ENCODE measurements at regions not wholly inside any gene's neighbourhood (a gene's known extent, or its start where the extent isn't known, plus 50 kb on each side); places are given as distances from the start of the nearest gene placed in this dataset.
"Not testable (repeated sequence)": the region's sequence is repeated elsewhere in the genome, so short reads cannot be mapped to it uniquely, and the experiment has no call there.

GRCh38 chr10:123391275-123392028 lies 237.2 kb downstream of the BUB3 start:
- no peak for DNase-seq
- intact Hi-C loops (cut with DNase I): no loop called here
- Histone ChIP-seq H3K27me3 (no peaks in the 10 kb centered on the region), H3K4me1 (no peaks in the 10 kb centered on the region), H3K36me3 (no peaks in the 10 kb centered on the region), H3K9me3 (peaks cover 0 to 4% (median 0%) of the 10 kb centered on the region in 12 donors), H3K4me3 (no peak overlapping the region), H3K27ac (no peak overlapping the region)
- no peak for ATAC-seq
- TF ChIP-seq POLR2A (IDR thresholded peaks at IDR 0.05): no peak
- TF ChIP-seq CTCF (IDR thresholded peaks at IDR 0.05): no peak
- 59 to 68% (median 61%) methylated on average over 13 to 15 of the region's 15 CpGs for WGBS, 4 donors

- ATAC-seq (no peak), DNase-seq (peak in 1 of 5 donors; percentile 10)
- H3K27me3 ChIP-seq: no peaks in the 10 kb centered on the region
- WGBS, 4 donors: 73 to 81% (median 77%) methylated on average over 6 of the region's 6 CpGs
- intact Hi-C loops (cut with DNase I): no loop called here
- H3K27ac ChIP-seq: no peak overlapping the region
- no peaks in the 10 kb centered on the region for H3K9me3 ChIP-seq
- TF ChIP-seq POLR2A (IDR thresholded peaks at IDR 0.05) (no peak), CTCF (IDR thresholded peaks at IDR 0.05) (no peak)
- no peaks in the 10 kb centered on the region for H3K36me3 ChIP-seq
- H3K4me1 ChIP-seq: no peaks in the 10 kb centered on the region
- no peak overlapping the region for H3K4me3 ChIP-seq
Observed at GRCh38 chr10:123392182-123392963, 238.2 kb downstream of the BUB3 start.

DNA sequence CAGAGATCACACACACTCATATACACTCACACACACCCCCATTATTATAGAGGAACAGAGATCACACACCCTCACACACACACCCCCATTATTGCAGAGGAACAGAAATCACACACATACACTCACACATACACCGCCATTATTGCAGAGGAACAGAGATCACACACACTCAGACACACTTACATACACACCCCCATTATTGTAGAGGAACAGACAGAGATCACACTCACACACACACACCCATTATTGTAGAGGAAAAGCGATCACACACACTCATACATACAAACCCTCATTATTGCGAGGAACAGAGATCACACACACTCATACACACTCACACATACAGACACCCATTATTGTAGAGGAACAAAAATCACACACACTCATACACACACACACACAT lies 239.0 kb downstream of the BUB3 start:
- WGBS, 4 donors: 94 to 96% (median 95%) methylated on average over 3 of the region's 3 CpGs
- TF ChIP-seq CTCF (IDR thresholded peaks at IDR 0.05) (no peak), POLR2A (IDR thresholded peaks at IDR 0.05) (no peak)
- no peak overlapping the region for H3K4me3 ChIP-seq
- no peaks in the 10 kb centered on the region for H3K27me3 ChIP-seq
- no peak for ATAC-seq
- H3K9me3 ChIP-seq: no peaks in the 10 kb centered on the region
- no peak overlapping the region for H3K27ac ChIP-seq
- intact Hi-C loops (cut with DNase I): no loop called here
- no peaks in the 10 kb centered on the region for H3K4me1 ChIP-seq
- no peak for DNase-seq
- no peaks in the 10 kb centered on the region for H3K36me3 ChIP-seq

- no peak overlapping the region for H3K27ac ChIP-seq
- H3K36me3 ChIP-seq: no peaks in the 10 kb centered on the region
- H3K27me3 ChIP-seq: no peaks in the 10 kb centered on the region
- WGBS, 4 donors: 45 to 67% (median 52%) methylated on average over 1 of the region's 1 CpG
- intact Hi-C loops (cut with DNase I): no loop called here
- ATAC-seq (no peak), DNase-seq (no peak)
- TF ChIP-seq CTCF (IDR thresholded peaks at IDR 0.05): no peak
- TF ChIP-seq POLR2A (IDR thresholded peaks at IDR 0.05): no peak
- peaks cover 0 to 7% (median 0%) of the 10 kb centered on the region in 12 donors for H3K9me3 ChIP-seq
- no peaks in the 10 kb centered on the region for H3K4me1 ChIP-seq
- H3K4me3 ChIP-seq: no peak overlapping the region
Observed at GRCh38 chr10:123394382-123394781, 240.2 kb downstream of the BUB3 start.

DNA sequence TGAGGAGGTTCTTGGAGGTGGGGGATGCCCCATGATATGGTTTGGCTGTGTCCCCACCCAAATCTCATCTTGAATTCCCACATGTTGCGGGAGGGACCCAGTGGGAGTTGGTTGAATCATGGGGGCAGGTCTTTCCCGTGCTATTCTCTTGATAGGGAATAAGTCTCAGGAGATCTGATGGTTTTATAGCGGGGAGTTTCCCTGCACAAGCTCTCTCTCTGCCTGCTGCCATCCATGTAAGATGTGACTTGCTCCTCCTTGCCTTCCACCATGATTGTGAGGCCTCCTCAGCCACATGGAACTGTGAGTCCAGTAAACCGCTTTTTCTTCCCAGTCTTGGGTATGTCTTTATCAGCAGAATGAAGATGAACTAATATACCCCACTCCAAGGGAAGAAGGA lies 241.0 kb downstream of the BUB3 start:
- H3K36me3 ChIP-seq; DNase-seq; H3K27me3 ChIP-seq; intact Hi-C loops (cut with DNase I); ATAC-seq; H3K9me3 ChIP-seq; H3K4me1 ChIP-seq; H3K4me3 ChIP-seq; H3K27ac ChIP-seq: not testable (repeated sequence)
- 87 to 92% (median 88%) methylated on average over 4 of the region's 4 CpGs for WGBS, 4 donors
